NCI-H446 (cell line): ENCODE measurements at regions not wholly inside any gene's neighbourhood (a gene's known extent, or its start where the extent isn't known, plus 50 kb on each side); places are given as distances from the start of the nearest gene placed in this dataset.
A peak's percentile ranks its signal among the peaks of the same experiment; 100 is the strongest.

Experiments used
- DNase-seq, 2 experiments: peaks; one replicate each; lab custom pipeline; 2025; lab: John Stamatoyannopoulos, UW

- no peak for DNase-seq
Measured at GRCh38 chr11:116532066-116532465, 240.7 kb downstream of the BUD13 start.

GRCh38 chr11:116530705-116531104, 242.1 kb downstream of the BUD13 start:
- DNase-seq: no peak

- DNase-seq: no peak
Measured at GRCh38 chr11:116529271-116529670, 243.5 kb downstream of the BUD13 start.

- no peak for DNase-seq
Measured at GRCh38 chr11:116527180-116527991, 245.4 kb downstream of the BUD13 start.

- no peak for DNase-seq
Measured at GRCh38 chr11:116525961-116526495, 246.8 kb downstream of the BUD13 start.

GRCh38 chr11:116519499-116519898, 253.3 kb downstream of the BUD13 start:
- no peak for DNase-seq

- DNase-seq: no peak
Measured at GRCh38 chr11:116518141-116518540, 254.6 kb downstream of the BUD13 start.

GRCh38 chr11:116517584-116517983, 255.2 kb downstream of the BUD13 start:
- DNase-seq: no peak

GRCh38 chr11:116517077-116517476, 255.7 kb downstream of the BUD13 start:
- DNase-seq: no peak

- DNase-seq: no peak
Measured at GRCh38 chr11:116515664-116516184, 257.1 kb downstream of the BUD13 start.

- peak in 1 of 2 experiments; percentile 38 for DNase-seq
Measured at GRCh38 chr11:116513894-116514293, 258.9 kb downstream of the BUD13 start.

- no peak for DNase-seq
Measured at GRCh38 chr11:116513278-116513823, 259.4 kb downstream of the BUD13 start.

- no peak for DNase-seq
Measured at GRCh38 chr11:116512841-116513240, 259.9 kb downstream of the BUD13 start.

GRCh38 chr11:116511684-116512083, 261.1 kb downstream of the BUD13 start:
- DNase-seq: no peak

GRCh38 chr11:116510886-116511650, 261.7 kb downstream of the BUD13 start:
- no peak for DNase-seq

- DNase-seq: no peak
Measured at GRCh38 chr11:116510166-116510565, 262.6 kb downstream of the BUD13 start.

- no peak for DNase-seq
Measured at GRCh38 chr11:116509551-116509950, 263.2 kb downstream of the BUD13 start.

- DNase-seq: no peak
Measured at GRCh38 chr11:116507849-116508695, 264.7 kb downstream of the BUD13 start.

GRCh38 chr11:116507016-116507415, 265.8 kb downstream of the BUD13 start:
- no peak for DNase-seq

GRCh38 chr11:116506263-116506825, 266.4 kb downstream of the BUD13 start:
- peak in 1 of 2 experiments; percentile 33 for DNase-seq
